Thyroid gland (tissue), 4 donors: ENCODE measurements at regions not wholly inside any gene's neighbourhood (a gene's known extent, or its start where the extent isn't known, plus 50 kb on each side); places are given as distances from the start of the nearest gene placed in this dataset.
"Not testable (repeated sequence)": the region's sequence is repeated elsewhere in the genome, so short reads cannot be mapped to it uniquely, and the experiment has no call there.

Source experiments
- POLR2A ChIP-seq, 2 donors: fragments of 450-650 bp; IDR thresholded peaks; one replicate each; pipeline ENCODE4 v1.6.1; 2017; ENCODE audit warnings: antibody characterized with exemption in 2 of 2, mild to moderate bottlenecking in 2 of 2, moderate library complexity in 1 of 2
- TF ChIP-seq, protein P1 (sequence below), 6 experiments: fragments of 200-600 bp in 3 of 6; fragments of 450-650 bp in 3 of 6; sonication (generic) in 3 of 6; IDR thresholded peaks; one replicate each; pipeline ENCODE4 v1.5.1; 2016 to 2019; ENCODE audit warnings: antibody characterized with exemption in 6 of 6, mild to moderate bottlenecking in 2 of 6, inconsistent platforms in 1 of 6, moderate library complexity in 1 of 6

DNA sequence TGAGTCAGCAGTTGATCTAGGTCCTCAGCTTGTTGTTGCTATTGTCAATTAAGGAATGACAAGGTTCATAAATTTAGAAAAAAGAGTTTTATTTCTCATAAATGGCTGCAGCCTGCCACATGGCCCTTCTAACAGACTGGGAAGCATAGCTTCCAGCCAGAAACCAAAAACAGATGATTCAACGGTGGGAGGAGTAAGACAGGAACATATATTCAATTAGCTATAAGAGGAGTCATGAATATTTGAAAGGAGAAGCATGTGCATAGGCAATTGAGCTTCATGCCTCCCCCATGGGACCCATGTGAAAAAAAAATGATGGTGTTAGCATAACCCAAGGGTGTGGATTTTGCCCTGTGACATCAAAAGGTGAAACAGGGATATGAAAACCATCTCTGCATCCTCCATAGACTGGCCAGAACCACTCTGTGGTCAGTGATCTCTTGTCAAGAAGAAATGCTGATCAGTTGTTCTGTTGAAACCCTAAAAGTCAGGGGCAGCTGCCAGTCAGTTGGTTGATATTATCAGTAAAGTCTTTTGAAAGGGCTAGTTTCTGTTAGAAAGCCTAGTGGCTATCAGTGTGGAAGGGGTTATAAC lies 296.5 kb upstream of the C1QTNF3 start:
- TF ChIP-seq, protein P1, sequence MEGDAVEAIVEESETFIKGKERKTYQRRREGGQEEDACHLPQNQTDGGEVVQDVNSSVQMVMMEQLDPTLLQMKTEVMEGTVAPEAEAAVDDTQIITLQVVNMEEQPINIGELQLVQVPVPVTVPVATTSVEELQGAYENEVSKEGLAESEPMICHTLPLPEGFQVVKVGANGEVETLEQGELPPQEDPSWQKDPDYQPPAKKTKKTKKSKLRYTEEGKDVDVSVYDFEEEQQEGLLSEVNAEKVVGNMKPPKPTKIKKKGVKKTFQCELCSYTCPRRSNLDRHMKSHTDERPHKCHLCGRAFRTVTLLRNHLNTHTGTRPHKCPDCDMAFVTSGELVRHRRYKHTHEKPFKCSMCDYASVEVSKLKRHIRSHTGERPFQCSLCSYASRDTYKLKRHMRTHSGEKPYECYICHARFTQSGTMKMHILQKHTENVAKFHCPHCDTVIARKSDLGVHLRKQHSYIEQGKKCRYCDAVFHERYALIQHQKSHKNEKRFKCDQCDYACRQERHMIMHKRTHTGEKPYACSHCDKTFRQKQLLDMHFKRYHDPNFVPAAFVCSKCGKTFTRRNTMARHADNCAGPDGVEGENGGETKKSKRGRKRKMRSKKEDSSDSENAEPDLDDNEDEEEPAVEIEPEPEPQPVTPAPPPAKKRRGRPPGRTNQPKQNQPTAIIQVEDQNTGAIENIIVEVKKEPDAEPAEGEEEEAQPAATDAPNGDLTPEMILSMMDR (IDR thresholded peaks at IDR 0.05): not testable (repeated sequence)
- TF ChIP-seq POLR2A (IDR thresholded peaks at IDR 0.05): not testable (repeated sequence)
